ENCODE measurements at regions not wholly inside any gene's neighbourhood (a gene's known extent, or its start where the extent isn't known, plus 50 kb on each side); places are given as distances from the start of the nearest gene placed in this dataset.

DNA sequence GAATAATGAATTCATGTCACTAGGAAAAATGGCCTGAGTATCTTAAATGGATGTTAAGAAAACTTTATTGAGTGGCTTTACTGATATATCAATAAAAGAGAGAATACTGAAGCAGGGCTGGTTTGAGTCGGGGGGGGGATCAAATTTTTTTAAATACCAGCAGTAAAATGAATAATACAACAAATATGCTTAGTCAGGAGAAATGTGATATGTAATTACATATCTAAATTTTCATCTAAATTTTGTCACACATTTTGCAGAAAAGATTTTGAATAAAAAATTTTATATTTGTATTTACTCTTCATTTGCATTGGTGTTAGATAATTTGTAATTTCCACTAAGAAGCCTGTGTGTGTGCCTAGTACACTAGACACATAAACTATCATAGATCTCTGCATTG, 2300.2 kb downstream of the MRPL39 start:
- no peak overlapping the region for H3K27ac ChIP-seq
- no peak for DNase-seq (ENCODE audit: low read depth, low spot score)

DNA sequence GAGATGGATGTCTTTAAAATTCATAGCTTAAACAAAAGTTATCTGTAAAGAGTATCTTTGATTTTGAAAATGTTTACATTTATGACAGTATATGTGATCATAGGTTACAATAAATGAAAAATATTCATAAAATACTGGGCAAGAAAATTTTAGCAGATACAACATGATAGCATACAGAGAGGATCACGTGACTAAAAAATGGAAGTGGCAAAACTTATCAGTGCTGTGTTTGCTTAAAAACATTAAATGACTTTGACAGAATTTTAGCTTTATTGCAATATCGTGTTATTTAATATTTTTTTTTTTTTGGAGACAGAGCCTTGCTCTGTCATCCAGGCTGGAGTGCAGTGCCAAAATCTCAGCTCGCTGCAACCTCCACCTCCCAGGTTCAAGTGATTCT, 2294.1 kb downstream of the NCAM2 start:
- H3K27ac ChIP-seq = no peak overlapping the region
- DNase-seq (ENCODE audit: low read depth, low spot score) = no peak

DNA sequence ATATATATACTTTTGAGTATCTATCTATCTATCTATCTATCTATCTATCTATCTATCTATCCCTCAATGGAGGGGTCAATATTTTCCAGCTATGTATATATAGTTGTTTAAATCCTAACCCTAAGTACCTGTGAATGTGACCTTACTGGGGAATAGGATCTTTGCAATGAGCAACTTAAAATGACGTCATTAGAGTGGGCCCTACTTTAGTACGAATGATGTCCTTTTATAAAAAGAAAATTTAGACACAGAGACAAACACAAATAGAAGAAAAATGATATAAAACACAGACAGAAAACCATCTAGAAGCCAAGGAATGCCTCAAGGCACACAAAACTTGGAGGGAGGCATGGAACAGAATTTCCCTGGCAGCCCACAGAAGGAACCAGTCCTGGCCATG, 2283.7 kb downstream of the NCAM2 start:
- no peak overlapping the region for H3K27ac ChIP-seq
- DNase-seq (ENCODE audit: low read depth, low spot score) = no peak

DNA sequence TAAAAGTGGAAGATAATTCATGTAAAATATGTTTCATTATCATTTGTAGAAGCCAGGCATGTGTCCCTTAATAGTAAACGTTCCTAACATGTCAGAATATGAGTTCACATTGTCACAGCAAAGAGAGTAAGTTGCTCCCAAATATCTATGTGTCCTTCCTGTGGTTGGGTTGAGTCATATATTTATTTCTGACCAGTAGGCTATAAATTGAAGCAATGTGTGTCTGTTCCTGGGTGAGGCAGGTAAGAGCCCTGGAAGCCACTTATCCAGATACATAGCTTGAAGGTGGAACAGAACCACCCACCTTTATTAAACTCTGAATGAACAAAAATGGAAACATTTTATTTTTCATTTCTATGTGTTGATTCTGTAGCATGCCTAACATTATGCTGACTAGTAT, 2251.6 kb downstream of the NCAM2 start:
- no peak overlapping the region for H3K27ac ChIP-seq
- DNase-seq (ENCODE audit: low read depth, low spot score) = no peak

DNA sequence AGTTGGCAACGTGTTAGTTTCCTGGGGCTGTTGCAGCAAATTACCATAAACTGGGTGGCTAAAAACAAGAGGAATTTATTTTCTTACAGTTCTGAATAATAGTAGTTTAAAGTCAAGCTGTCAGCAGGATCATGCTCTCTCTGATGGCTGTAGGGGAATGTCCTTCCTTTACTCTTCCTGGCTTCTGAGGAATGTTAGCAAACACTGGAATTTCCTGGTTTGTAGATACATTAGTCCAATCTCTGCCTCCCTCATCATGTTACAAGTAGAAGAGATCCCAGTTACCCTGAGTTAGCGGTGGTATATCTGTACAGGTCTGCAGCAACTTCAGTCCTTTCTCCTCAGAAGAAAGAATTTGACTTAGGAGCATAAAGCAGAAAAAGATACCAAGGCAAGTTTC, 2249.1 kb downstream of the NCAM2 start:
- H3K27ac ChIP-seq = no peak overlapping the region
- DNase-seq (ENCODE audit: low read depth, low spot score) = no peak

DNA sequence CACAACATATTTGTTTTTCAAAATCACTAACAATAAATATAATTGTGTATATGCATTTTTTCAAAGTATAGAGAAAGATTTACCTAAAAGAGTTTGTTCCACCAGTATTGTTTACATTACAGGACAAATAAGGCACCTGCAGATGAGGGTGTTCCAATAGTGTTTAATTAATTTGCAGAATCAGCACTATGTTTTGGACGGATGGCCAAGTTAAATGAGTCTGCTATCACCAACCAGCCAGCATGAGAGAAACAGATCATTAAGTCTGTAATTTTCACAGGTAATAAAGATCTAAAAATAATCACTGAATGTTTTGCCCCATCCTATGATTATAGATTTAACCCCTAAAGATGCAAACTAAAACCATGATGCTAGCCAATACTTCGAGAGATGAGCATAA, 2247.0 kb downstream of the NCAM2 start:
- no peak overlapping the region for H3K27ac ChIP-seq
- no peak for DNase-seq (ENCODE audit: low read depth, low spot score)

DNA sequence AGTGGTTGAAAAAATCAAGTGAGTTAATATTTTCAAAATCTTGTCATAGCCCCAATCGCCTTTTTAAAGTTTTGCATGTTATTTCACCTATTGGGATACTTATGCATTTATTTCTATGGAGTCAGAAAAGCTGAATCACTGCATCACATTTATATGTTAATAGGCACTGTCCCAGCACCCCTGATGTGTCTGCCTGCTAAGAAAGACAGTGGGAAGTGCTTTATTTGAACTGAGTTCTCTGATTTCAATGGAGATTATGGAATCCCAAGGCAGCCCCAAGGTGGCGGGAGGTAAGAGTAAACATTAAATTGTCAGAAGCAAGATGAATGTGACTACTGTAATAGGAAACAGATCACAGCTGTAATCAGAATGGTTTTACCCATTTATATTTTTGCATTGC, 2225.7 kb downstream of the NCAM2 start:
- H3K27ac ChIP-seq = no peak overlapping the region
- DNase-seq (ENCODE audit: low read depth, low spot score) = no peak

DNA sequence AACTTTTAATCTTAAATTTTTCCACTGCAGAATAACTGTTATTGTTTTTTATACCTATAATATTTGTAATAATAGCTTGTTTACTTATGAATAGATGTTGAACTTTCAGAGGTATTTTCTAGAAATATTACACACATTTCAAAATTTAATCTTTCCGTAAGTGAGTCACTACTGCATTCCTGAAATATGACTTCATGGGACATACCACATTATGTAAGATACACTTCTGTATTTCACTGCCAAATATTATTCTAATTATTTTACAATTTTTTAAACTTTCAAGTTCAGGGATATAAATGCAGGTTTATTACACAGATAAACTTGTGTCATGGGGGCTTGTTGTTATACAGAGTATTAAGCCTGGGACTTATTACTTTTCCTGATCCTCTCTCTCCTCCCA, 2220.5 kb downstream of the NCAM2 start:
- H3K27ac ChIP-seq = no peak overlapping the region
- no peak for DNase-seq (ENCODE audit: low read depth, low spot score)

DNA sequence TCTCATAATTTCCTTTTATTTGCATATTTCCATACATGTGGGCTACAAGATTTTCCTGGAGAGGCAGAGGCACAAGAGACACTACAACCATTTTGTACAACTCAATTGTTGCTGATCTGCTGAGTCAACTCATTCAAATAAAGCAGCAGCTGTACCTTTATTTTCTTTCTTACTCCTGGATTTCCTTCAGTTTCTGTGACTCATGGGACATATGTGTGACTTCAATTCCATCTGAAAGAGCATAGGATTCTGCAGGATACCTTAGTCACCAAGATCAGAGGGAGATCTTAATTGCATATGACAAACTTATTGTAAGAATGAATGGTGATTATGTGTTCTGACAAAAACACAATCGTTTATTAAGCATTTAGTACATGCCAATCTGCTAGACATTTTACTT, 2219.4 kb downstream of the NCAM2 start:
- no peak for DNase-seq (ENCODE audit: low read depth, low spot score)
- H3K27ac ChIP-seq = no peak overlapping the region

DNA sequence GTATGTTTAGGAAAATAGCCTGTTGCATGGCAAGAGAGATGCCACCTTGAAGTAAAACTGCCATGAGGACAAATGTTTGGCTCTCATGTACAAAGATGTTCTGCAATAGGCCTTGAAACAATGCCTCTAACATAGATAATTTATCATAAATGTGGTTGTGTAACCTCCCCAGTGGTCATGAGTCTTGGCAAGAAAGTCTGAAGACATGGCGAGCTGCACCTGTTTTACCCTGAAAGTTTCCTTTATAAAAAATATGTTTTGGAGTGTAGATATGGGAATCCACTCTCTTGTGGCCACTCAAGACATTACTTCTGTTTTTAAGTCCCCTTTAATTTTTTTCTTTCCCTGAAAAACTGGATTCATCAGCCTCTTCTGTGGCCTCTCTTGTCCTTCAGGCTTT, 2217.1 kb downstream of the NCAM2 start:
- no peak for DNase-seq (ENCODE audit: low read depth, low spot score)
- no peak overlapping the region for H3K27ac ChIP-seq

Data from epithelial cell of prostate (primary cell).